A549 (cell line): ENCODE measurements at regions not wholly inside any gene's neighbourhood (a gene's known extent, or its start where the extent isn't known, plus 50 kb on each side); places are given as distances from the start of the nearest gene placed in this dataset.

Source experiments
- ATAC-seq, 2 experiments: fragments of 200-7000 bp in 1 of 2; fragments of >200 bp in 1 of 2; cut with Nextera tagmentation in 1 of 2; cut with Tn5 transposase in 1 of 2; 3 replicates each; pipeline versions ENCODE4 v1.8.0 to v1.9.1; 2018 to 2020; ENCODE audit warnings: mild to moderate bottlenecking in 1 of 2, moderate library complexity in 1 of 2
- CTCF ChIA-PET: fragments of 300-600 bp; sonication (Branson Sonifier 250); formaldehyde crosslinking; extraction: SDS; loops from one replicate; lab custom pipeline; 2021; ENCODE audit warnings: antibody characterized with exemption, inconsistent platforms; lab: Yijun Ruan, JAX
- POLR2A ChIA-PET: fragments of 350-600 bp; formaldehyde crosslinking; extraction: SDS; loops from one replicate; lab custom pipeline; 2021; ENCODE audit warnings: antibody characterized with exemption, inconsistent platforms; lab: Yijun Ruan, JAX
- DNase-seq, 2 experiments: peaks; one replicate each; pipeline versions ENCODE4 v3.0.0 to v3.0.0-alpha.2; 2011 to 2016; ENCODE audit warnings: low read depth in 1 of 2, low spot score in 1 of 2
- FAIRE-seq: peaks from 2 replicates; lab custom pipeline; 2011; peaks lifted over from hg19 to GRCh38; lab: Jason Lieb, UNC
- H3K27ac ChIP-seq, 2 experiments: fragments of >200 bp; sonication (Bioruptor Twin); formaldehyde crosslinking; 3 replicates each; pipeline ENCODE4 v1.5.1; 2016 to 2017
- H3K4me1 ChIP-seq: fragments of >200 bp; sonication (Bioruptor Twin); formaldehyde crosslinking; 3 replicates; pipeline ENCODE4 v1.6.1; 2016
- H3K4me2 ChIP-seq: fragments of >200 bp; sonication (Bioruptor Twin); formaldehyde crosslinking; 3 replicates; pipeline ENCODE4 v1.6.1; 2016
- H3K4me3 ChIP-seq: fragments of >200 bp; sonication (Bioruptor Twin); formaldehyde crosslinking; 3 replicates; pipeline ENCODE4 v1.5.1; 2016
- H3K9me3 ChIP-seq: fragments of >200 bp; sonication (Bioruptor Twin); formaldehyde crosslinking; 3 replicates; pipeline ENCODE4 v1.6.1; 2016
- CBX8 ChIP-seq: fragments of 200-600 bp; sonication (generic); IDR thresholded peaks from 2 replicates; pipeline ENCODE4 v1.6.1; 2016
- CEBPB ChIP-seq, 2 experiments: fragments of >200 bp in 1 of 2; sonication (Bioruptor Twin) in 1 of 2; formaldehyde crosslinking in 1 of 2; IDR thresholded peaks; 2 replicates each; pipeline ENCODE4 v1.6.1; 2012 to 2016
- EHF ChIP-seq: fragments of 250-450 bp; sonication (Bioruptor Pico); IDR thresholded peaks from 2 replicates; pipeline ENCODE4 v1.5.0; 2020; ENCODE audit warnings: mild to moderate bottlenecking
- ESRRA ChIP-seq: fragments of 150-350 bp; IDR thresholded peaks from 2 replicates; pipeline ENCODE4 v1.6.1; 2014; ENCODE audit warnings: mild to moderate bottlenecking, low read length, borderline replicate concordance
- FOSB ChIP-seq: fragments of 250-450 bp; sonication (Bioruptor Pico); IDR thresholded peaks from 2 replicates; pipeline ENCODE4 v1.5.0; 2020; ENCODE audit warnings: mild to moderate bottlenecking, moderate library complexity
- FOSL2 ChIP-seq, 2 experiments: fragments of 450-650 bp in 1 of 2; fragments of >200 bp in 1 of 2; sonication (Bioruptor Twin) in 1 of 2; formaldehyde crosslinking; IDR thresholded peaks; 2 replicates each; pipeline versions ENCODE4 v1.5.0 to v1.6.1; 2016 to 2020; ENCODE audit warnings: mild to moderate bottlenecking in 1 of 2, moderate library complexity in 1 of 2
- FOXS1 ChIP-seq: fragments of 250-450 bp; sonication (Bioruptor Pico); IDR thresholded peaks from 2 replicates; pipeline ENCODE4 v1.5.0; 2020; ENCODE audit warnings: mild to moderate bottlenecking, moderate library complexity
- HDAC2 ChIP-seq: fragments of 200-600 bp; sonication (generic); IDR thresholded peaks from 2 replicates; pipeline ENCODE4 v1.6.1; 2016
- HOXB13 ChIP-seq: fragments of 250-450 bp; sonication (Bioruptor Pico); IDR thresholded peaks from 2 replicates; pipeline ENCODE4 v1.5.0; 2020; ENCODE audit warnings: low read depth, mild to moderate bottlenecking, moderate library complexity
- HOXB5 ChIP-seq: fragments of 250-450 bp; sonication (Bioruptor Pico); IDR thresholded peaks from 2 replicates; pipeline ENCODE4 v1.5.0; 2020; ENCODE audit warnings: mild to moderate bottlenecking, moderate library complexity
- JUNB ChIP-seq: fragments of >200 bp; sonication (Bioruptor Twin); formaldehyde crosslinking; IDR thresholded peaks from 2 replicates; pipeline ENCODE4 v1.6.1; 2016
- KDM1A ChIP-seq: fragments of 200-600 bp; sonication (generic); IDR thresholded peaks from 2 replicates; pipeline ENCODE4 v1.6.1; 2016; ENCODE audit warnings: low read depth, mild to moderate bottlenecking
- MAFK ChIP-seq: fragments of 450-650 bp; IDR thresholded peaks from 2 replicates; pipeline ENCODE4 v1.6.1; 2014; ENCODE audit not compliant: partially characterized antibody
- MYC ChIP-seq: IDR thresholded peaks from 2 replicates; pipeline ENCODE4 v1.6.1; 2012; ENCODE audit warnings: mild to moderate bottlenecking, inconsistent platforms, low read length, improper control_type of control experiment, borderline replicate concordance
- NPAS2 ChIP-seq: fragments of 250-450 bp; sonication (Bioruptor Pico); IDR thresholded peaks from 2 replicates; pipeline ENCODE4 v1.8.0; 2022; ENCODE audit warnings: mild to moderate bottlenecking, moderate library complexity, borderline replicate concordance
- PHF8 ChIP-seq: fragments of 200-600 bp; sonication (generic); IDR thresholded peaks from 2 replicates; pipeline ENCODE4 v1.6.1; 2016; ENCODE audit warnings: low read depth, mild to moderate bottlenecking, antibody characterized with exemption, moderate library complexity, borderline replicate concordance
- POLR2A ChIP-seq: IDR thresholded peaks from 2 replicates; pipeline ENCODE4 v1.6.1; 2012; ENCODE audit warnings: mild to moderate bottlenecking, low read length
- RARB ChIP-seq: fragments of 250-450 bp; sonication (Bioruptor Pico); IDR thresholded peaks from 2 replicates; pipeline ENCODE4 v1.8.0; 2021; ENCODE audit warnings: mild to moderate bottlenecking, moderate library complexity
- RCOR1 ChIP-seq: fragments of 150-350 bp; IDR thresholded peaks from 2 replicates; pipeline ENCODE4 v1.6.1; 2014; ENCODE audit warnings: antibody characterized with exemption, low read length, low read depth
- RNF2 ChIP-seq: fragments of 200-600 bp; sonication (generic); IDR thresholded peaks from 2 replicates; pipeline ENCODE4 v1.6.1; 2016; ENCODE audit warnings: low read depth, mild to moderate bottlenecking, antibody characterized with exemption, moderate library complexity, borderline replicate concordance
- SREBF2 ChIP-seq: fragments of 450-650 bp; IDR thresholded peaks from 2 replicates; pipeline ENCODE4 v1.6.1; 2014; ENCODE audit warnings: mild to moderate bottlenecking, moderate library complexity
- ZC3H11A ChIP-seq: fragments of 450-650 bp; IDR thresholded peaks from 2 replicates; pipeline ENCODE4 v1.6.1; 2014; ENCODE audit warnings: antibody characterized with exemption, mild to moderate bottlenecking
- ZFP36 ChIP-seq: fragments of 450-650 bp; IDR thresholded peaks from 2 replicates; pipeline ENCODE4 v1.6.1; 2014; ENCODE audit warnings: borderline replicate concordance; ENCODE audit not compliant: partially characterized antibody
- ZNF302 ChIP-seq: fragments of 250-450 bp; sonication (Bioruptor Pico); IDR thresholded peaks from 2 replicates; pipeline ENCODE4 v1.9.0; 2021; ENCODE audit warnings: inconsistent platforms, mild to moderate bottlenecking, moderate library complexity
- WGBS: methylation state at CpG from one replicate; pipeline ENCODE4 v1.1.6; 2017; ENCODE audit errors: missing lambda C conversion rate; 5-methylcytosine and 5-hydroxymethylcytosine counted together
- TF ChIP-seq, protein P1 (sequence below): fragments of 200-600 bp; sonication (generic); IDR thresholded peaks from 2 replicates; pipeline ENCODE4 v1.6.1; 2016; ENCODE audit warnings: antibody characterized with exemption, mild to moderate bottlenecking, moderate library complexity
- TF ChIP-seq, protein P2 (sequence below): fragments of >200 bp; sonication (Bioruptor Twin); formaldehyde crosslinking; IDR thresholded peaks from 2 replicates; pipeline ENCODE4 v1.6.1; 2016
- TF ChIP-seq, protein P3 (sequence below): fragments of >200 bp; sonication (Bioruptor Twin); formaldehyde crosslinking; IDR thresholded peaks from 3 replicates; pipeline ENCODE4 v1.6.1; 2016
- TF ChIP-seq, protein P4 (sequence below): IDR thresholded peaks from 2 replicates; pipeline ENCODE4 v1.6.1; 2012; ENCODE audit warnings: low read depth, borderline replicate concordance

- TF ChIP-seq MYC (no peak), MAFK (no peak), SREBF2 (no peak), FOXS1 (CRISPR knock-in tag) (no peak), CEBPB (IDR thresholded peaks at IDR 0.05) (no peak), JUNB (no peak), POLR2A (no peak), ESRRA (no peak), CBX8 (no peak), FOSB (CRISPR knock-in tag) (no peak), KDM1A (no peak), PHF8 (no peak)
- TF ChIP-seq, protein P1, sequence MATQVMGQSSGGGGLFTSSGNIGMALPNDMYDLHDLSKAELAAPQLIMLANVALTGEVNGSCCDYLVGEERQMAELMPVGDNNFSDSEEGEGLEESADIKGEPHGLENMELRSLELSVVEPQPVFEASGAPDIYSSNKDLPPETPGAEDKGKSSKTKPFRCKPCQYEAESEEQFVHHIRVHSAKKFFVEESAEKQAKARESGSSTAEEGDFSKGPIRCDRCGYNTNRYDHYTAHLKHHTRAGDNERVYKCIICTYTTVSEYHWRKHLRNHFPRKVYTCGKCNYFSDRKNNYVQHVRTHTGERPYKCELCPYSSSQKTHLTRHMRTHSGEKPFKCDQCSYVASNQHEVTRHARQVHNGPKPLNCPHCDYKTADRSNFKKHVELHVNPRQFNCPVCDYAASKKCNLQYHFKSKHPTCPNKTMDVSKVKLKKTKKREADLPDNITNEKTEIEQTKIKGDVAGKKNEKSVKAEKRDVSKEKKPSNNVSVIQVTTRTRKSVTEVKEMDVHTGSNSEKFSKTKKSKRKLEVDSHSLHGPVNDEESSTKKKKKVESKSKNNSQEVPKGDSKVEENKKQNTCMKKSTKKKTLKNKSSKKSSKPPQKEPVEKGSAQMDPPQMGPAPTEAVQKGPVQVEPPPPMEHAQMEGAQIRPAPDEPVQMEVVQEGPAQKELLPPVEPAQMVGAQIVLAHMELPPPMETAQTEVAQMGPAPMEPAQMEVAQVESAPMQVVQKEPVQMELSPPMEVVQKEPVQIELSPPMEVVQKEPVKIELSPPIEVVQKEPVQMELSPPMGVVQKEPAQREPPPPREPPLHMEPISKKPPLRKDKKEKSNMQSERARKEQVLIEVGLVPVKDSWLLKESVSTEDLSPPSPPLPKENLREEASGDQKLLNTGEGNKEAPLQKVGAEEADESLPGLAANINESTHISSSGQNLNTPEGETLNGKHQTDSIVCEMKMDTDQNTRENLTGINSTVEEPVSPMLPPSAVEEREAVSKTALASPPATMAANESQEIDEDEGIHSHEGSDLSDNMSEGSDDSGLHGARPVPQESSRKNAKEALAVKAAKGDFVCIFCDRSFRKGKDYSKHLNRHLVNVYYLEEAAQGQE: no peak
- TF ChIP-seq, protein P2, sequence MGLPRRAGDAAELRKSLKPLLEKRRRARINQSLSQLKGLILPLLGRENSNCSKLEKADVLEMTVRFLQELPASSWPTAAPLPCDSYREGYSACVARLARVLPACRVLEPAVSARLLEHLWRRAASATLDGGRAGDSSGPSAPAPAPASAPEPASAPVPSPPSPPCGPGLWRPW: no peak
- 0 out of 3 replicates have a peak, but pooled peaks cover 4% of the 10 kb centered on the region for H3K4me1 ChIP-seq
- 53% methylated on average over 3 of the region's 3 CpGs for WGBS
- ATAC-seq: no peak
- H3K9me3 ChIP-seq: peaks cover 8% of the 10 kb centered on the region; the same call in 1 of the 3 replicates
- ChIA-PET POLR2A (no interaction called here), CTCF (no interaction called here)
- no peak overlapping the region for H3K27ac ChIP-seq
- DNase-seq: no peak
- H3K4me2 ChIP-seq: no peak overlapping the region
- FAIRE-seq: no peak
- H3K4me3 ChIP-seq: no peak overlapping the region
Measured at GRCh38 chr15:72965671-72966070, 86.6 kb upstream of the NEO1 start.

GRCh38 chr15:72964542-72964941 is 87.7 kb upstream of the NEO1 start:
- FAIRE-seq (peak; percentile 68), ATAC-seq (no peak), DNase-seq (no peak)
- Histone ChIP-seq H3K4me1 (0 out of 3 replicates have a peak, but pooled peaks cover 4% of the 10 kb centered on the region), H3K9me3 (peaks cover 8% of the 10 kb centered on the region; the same call in 1 of the 3 replicates), H3K4me3 (no peak overlapping the region), H3K4me2 (no peak overlapping the region), H3K27ac (no peak overlapping the region)
- WGBS: 2% methylated on average over 1 of the region's 1 CpG
- POLR2A ChIA-PET: no interaction called here
- no peak for TF ChIP-seq ZC3H11A
- TF ChIP-seq ZFP36: no peak
- TF ChIP-seq NPAS2 (CRISPR knock-in tag): no peak
- no peak for TF ChIP-seq CEBPB (IDR thresholded peaks at IDR 0.05)
- no peak for TF ChIP-seq RNF2
- no peak for TF ChIP-seq POLR2A
- TF ChIP-seq PHF8: no peak
- TF ChIP-seq ZNF302 (CRISPR knock-in tag): no peak
- TF ChIP-seq RCOR1: no peak
- TF ChIP-seq HDAC2: no peak
- no peak for TF ChIP-seq SREBF2
- no peak for TF ChIP-seq HOXB5 (CRISPR knock-in tag)
- no peak for TF ChIP-seq EHF (CRISPR knock-in tag)
- no peak for TF ChIP-seq RARB (CRISPR knock-in tag)
- no peak for TF ChIP-seq HOXB13 (CRISPR knock-in tag)
- TF ChIP-seq, protein P3, sequence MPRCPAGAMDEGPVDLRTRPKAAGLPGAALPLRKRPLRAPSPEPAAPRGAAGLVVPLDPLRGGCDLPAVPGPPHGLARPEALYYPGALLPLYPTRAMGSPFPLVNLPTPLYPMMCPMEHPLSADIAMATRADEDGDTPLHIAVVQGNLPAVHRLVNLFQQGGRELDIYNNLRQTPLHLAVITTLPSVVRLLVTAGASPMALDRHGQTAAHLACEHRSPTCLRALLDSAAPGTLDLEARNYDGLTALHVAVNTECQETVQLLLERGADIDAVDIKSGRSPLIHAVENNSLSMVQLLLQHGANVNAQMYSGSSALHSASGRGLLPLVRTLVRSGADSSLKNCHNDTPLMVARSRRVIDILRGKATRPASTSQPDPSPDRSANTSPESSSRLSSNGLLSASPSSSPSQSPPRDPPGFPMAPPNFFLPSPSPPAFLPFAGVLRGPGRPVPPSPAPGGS: no peak
- TF ChIP-seq FOSL2 (IDR thresholded peaks at IDR 0.05): no peak
- TF ChIP-seq FOSL2 (CRISPR knock-in tag; IDR thresholded peaks at IDR 0.05): no peak
- TF ChIP-seq, protein P4, sequence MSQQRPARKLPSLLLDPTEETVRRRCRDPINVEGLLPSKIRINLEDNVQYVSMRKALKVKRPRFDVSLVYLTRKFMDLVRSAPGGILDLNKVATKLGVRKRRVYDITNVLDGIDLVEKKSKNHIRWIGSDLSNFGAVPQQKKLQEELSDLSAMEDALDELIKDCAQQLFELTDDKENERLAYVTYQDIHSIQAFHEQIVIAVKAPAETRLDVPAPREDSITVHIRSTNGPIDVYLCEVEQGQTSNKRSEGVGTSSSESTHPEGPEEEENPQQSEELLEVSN: no peak
- TF ChIP-seq, protein P1: no peak
- CTCF ChIA-PET: interaction anchor here (0.8 to 3.4 kb wide), 3 partner anchors 8 to 16 kb away, joined by 3 to 14 read pairs (median 4); no protein-coding TSS in a partner anchor
